Left ventricle myocardium superior (tissue), 1 donor: ENCODE measurements at regions not wholly inside any gene's neighbourhood (a gene's known extent, or its start where the extent isn't known, plus 50 kb on each side); places are given as distances from the start of the nearest gene placed in this dataset.

Source experiments
- ATAC-seq: fragments of 200-7000 bp; cut with Tn5 transposase; one replicate; pipeline ENCODE4 v1.9.1; 2020; ENCODE audit warnings: mild to moderate bottlenecking, moderate library complexity
- DNase-seq: peaks from one replicate; pipeline ENCODE4 v3.0.0-alpha.2; 2020
- intact Hi-C: fragments of 100-400 bp; cut with micrococcal nuclease; formaldehyde crosslinking; loops from one replicate; pipeline ENCODE4 v1.11.0; 2022
- donor health status: DM: no; HTN: yes; CAD: no; lungs with severe emphysema.

DNA sequence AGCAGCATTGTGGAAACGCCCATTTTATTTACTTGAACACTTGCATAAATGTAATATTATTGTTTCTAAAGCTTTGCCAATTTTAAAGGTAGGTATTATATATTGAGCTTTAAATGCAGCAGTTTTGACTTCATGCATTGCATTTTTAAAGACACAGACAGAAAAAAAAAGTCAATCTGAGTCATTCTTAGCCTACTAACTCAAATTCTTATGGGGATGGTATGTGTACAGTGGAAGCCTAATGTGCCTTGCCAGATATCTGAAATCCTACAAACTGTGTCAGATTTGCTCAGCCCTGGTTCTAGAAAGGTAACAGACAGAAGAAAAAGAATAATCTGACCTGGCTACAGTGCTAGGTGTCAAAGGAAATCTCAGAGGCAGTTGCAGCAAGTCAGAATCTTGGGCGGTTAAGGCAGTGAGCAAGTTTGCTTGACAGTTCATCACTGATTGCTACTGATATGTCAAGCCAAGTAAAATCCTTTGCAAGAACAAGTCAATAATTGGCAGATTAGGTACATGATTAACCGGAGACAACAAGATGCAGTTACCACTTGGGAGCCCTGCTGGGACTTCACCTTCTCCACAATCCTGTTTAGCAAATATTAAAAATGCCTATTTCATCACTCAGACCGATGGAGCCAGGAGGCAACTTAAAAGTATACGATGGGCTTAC, 224.8 kb upstream of the WWC1 start:
- ATAC-seq (no peak), DNase-seq (no peak)
- intact Hi-C loops: no loop called here

GRCh38 chr5:168070761-168071160, 220.7 kb upstream of the WWC1 start:
- intact Hi-C loops: no loop called here
- ATAC-seq: no peak
- DNase-seq: no peak

GRCh38 chr5:168072665-168073064, 218.8 kb upstream of the WWC1 start:
- ATAC-seq (no peak), DNase-seq (no peak)
- intact Hi-C loops: no loop called here

- ATAC-seq (no peak), DNase-seq (no peak)
- intact Hi-C loops: no loop called here
These were observed 218.1 kb upstream of the WWC1 start for GRCh38 chr5:168073311-168073710.

- intact Hi-C loops: no loop called here
- DNase-seq (no peak), ATAC-seq (peak; percentile 19)
These were observed 217.2 kb upstream of the WWC1 start for GRCh38 chr5:168073991-168074800.

DNA sequence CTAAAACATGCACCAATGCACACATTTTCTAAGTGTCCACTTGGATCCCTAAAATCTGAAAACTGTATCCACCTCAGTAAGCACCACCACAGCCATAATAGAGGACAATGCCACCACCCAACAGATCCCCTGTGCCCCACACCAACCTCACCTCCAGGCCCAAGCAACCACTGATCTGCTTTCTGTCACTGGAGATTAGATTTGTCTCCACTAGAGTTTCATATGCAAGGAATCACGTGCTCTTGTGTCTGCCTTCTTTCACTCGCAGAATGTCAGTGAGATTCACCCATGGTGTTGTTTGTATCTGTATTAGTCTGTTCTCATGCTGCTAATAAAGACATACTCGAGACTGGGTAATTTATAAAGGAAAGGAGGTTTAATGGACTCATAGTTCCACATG, 216.1 kb upstream of the WWC1 start:
- DNase-seq (no peak), ATAC-seq (peak; percentile 81)
- intact Hi-C loops: no loop called here

DNA sequence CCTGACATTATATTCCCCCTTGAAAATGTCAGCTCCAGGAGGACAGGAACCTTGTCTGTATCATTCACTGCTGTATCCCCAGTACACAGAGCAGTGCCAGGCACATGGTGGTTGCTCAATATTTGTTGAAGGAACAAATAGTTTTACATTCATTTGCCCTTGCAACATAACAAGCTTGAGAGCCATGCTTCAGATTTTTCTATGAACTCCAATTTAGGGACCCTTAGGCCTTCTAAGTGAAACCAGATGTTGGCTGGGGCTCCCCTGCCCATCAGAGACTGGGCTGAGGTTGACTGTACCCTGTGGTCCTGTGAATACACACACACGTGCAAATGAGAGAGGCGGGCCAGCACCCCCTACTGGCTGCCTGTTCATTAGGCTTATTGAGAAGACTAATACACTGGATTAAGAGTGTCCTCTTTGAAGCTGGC, 214.9 kb upstream of the WWC1 start:
- ATAC-seq (peak; percentile 88), DNase-seq (peak; percentile 49)
- intact Hi-C loops: no loop called here

GRCh38 chr5:168085261-168086031, 206.0 kb upstream of the WWC1 start:
- peak; percentile 38 for ATAC-seq
- DNase-seq: no peak
- intact Hi-C loops: no loop called here

- ATAC-seq (peak; percentile 13), DNase-seq (no peak)
- intact Hi-C loops: no loop called here
These were observed 205.3 kb upstream of the WWC1 start for GRCh38 chr5:168086104-168086610.

GRCh38 chr5:168086746-168087145, 204.7 kb upstream of the WWC1 start:
- no peak for DNase-seq
- ATAC-seq: peak; percentile 35
- intact Hi-C loops: no loop called here

DNA sequence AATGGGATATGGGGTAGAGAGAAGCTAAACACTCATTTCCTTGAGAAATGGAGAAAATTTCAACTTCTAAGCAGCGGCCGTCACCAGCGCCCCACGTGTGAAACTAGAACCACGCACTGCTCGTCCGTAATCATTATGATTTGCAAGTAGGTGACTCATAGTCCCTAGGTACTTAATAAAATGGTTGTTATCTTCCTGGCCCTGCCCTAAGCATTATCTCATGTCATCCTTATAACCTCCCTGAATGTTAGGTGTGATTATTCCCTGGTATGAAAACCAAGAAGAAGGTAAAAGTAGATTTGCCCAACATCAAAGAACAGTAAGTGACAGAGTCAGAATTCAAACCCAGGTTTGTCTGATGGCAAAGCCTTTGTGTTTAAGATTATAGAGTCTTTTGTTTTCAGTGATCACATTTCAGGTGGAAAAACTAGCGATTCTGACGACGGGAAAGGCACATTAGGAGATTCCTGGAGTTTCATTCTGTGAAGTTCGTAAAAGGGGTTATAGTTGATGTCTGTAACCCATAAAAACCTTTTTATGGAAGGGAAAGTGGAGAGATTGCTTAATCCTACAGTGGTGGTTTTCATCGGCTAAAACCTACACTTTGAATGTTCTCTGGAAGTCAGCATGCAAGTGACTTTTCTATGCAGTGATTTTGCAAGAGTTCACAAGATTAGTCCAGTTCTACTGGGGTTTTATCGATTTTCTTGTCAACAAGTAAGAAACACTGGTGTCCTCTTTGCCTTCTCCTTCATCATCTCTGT, 202.9 kb upstream of the WWC1 start:
- ATAC-seq: no peak
- DNase-seq: no peak
- intact Hi-C loops: no loop called here

DNA sequence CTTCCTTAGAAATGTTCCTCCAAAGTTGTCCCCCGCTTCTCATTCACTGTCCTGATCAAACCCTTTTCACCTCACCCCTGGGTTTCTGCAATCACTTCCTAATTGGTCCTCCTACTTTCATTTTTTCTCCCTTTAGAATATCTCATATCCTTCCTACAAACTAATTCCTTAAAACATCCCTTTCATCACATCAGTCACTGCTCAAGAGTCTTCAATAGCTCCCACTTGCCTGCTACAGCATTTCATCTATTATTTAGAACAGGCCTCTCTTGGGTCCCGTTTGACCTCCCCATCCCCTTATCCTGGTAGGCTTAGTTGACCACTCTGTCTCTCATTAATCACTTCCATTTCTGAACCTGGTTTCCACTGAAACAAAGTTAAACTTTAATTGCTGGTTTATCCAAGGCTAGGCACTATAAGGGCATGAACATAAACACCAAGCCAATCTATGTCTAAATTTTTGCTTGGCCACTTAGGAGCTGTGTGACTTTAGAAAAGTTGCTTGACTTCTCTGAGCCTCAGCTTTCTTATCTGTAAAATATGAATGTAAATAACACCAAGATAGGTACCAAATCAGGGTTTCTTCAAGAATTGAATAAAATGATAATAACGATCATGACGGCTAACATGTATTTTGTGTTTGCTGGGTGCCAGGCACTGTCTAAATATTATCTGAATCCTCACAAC, 202.1 kb upstream of the WWC1 start:
- no peak for ATAC-seq
- intact Hi-C loops: no loop called here
- DNase-seq: no peak

DNA sequence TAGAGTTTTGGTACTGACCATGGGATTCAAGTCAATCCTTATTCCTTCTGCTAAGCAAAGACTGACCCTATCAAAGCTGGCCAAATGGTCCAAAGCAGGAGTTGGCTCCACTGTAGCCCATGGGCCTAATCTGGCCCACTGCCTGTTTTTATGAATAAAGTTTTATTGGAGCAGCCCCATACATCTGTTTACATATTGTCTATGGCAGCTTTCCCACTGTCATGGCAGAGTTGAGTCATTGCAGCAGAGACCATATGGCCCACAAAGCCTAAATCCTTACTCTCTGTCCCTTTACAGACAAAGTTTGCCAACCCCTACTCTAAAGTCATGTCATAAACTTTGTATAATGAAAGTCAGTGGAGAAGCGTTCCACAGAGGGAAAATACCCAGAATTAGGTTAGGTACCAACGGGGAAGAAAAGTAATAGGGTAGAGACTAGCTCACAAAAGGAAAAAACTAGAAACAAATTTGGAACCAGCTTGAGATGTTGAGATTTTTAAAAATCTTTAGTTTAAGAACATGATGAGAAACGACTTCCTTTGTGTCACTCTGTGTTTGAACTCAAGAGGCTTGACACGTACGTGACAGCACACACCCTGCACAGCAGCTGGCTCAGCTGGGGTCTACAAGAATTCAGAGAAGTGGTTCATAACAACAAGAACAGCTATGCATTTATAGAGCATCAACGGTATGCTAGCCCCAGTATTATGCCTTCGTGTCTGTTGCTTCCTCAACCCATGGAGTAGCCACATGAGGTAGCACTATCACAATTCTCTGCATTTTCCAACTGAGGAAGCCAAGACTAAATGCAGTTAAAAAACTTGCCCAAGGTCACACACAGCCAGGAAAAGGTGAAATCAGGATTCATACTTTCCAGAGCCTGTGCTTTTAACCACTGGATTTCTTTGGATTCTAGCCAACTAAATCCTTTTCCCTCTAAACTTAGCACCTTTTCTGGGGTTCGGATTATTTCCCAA, 198.9 kb upstream of the WWC1 start:
- intact Hi-C loops: no loop called here
- ATAC-seq: peak; percentile 24
- DNase-seq: no peak

GRCh38 chr5:168093200-168093910, 198.1 kb upstream of the WWC1 start:
- intact Hi-C loops: no loop called here
- no peak for DNase-seq
- peak; percentile 17 for ATAC-seq

DNA sequence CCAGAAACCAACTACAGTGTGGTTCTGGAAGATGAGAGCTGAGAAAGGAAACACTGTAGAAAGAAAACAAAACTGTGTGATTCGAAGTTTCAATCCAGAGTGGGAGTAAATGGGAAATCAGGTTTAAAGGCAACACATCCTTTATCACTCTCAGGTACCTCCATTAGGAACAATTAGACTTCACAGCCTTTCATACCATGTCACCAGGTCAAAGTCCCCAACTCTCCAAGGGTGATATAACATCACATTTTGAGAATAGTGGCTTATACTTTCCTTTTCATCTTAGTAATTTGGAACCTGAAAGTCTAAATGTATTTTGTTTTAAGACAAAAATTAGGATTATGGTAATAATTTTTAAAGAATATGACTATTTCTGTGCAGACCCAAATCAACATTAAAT, 194.9 kb upstream of the WWC1 start:
- intact Hi-C loops: no loop called here
- ATAC-seq (no peak), DNase-seq (no peak)

DNA sequence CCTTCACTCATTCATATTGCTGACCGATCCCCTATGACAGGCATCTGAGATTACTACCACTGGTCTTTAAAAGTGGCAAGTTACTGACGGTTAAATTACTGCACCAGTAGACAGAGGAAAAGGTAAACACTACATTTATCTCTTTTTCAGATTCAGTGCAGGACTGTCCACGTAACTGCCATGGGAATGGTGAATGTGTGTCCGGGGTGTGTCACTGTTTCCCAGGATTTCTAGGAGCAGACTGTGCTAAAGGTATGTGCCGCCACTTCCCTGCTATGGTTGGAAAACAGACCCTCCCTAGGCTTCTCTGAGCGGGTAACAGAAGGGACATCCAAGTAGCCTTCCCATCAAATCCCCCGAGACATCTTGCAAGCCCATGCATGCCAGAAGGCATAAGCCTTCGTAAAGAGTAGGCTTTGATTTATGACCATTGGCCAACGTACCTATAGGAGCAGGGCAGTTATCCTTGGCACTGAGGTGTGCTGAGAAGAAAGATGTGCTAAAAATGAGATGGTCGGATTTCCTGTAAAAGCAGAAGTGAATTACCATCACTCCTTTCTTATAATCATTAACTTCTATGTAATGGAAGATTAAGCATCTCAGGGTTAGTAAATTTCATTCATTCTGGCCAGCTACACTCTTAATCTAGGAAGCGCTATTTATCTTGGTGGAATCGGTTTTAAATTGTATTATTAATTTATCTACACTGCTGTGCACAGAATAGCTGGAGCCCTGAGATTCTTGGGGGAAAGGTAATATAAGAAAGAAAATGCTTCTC, 193.4 kb upstream of the WWC1 start:
- ATAC-seq (no peak), DNase-seq (no peak)
- intact Hi-C loops: no loop called here
